ENCODE measurements at regions not wholly inside any gene's neighbourhood (a gene's known extent, or its start where the extent isn't known, plus 50 kb on each side); places are given as distances from the start of the nearest gene placed in this dataset.

GRCh38 chr5:54663866-54664265, 146.3 kb downstream of the SNX18 start:
- H3K9me3 ChIP-seq (ENCODE audit: control insufficient read depth in 5 of 5, low read length in 5 of 5): peaks cover 0 to 4% (median 0%) of the 10 kb centered on the region in 5 donors
- peak overlapping the region; percentile 39 for H3K27ac ChIP-seq (ENCODE audit: low read depth, low read length)
- no peak overlapping the region for H3K4me3 ChIP-seq (ENCODE audit: low read depth in 1 of 5, low read length in 5 of 5)

GRCh38 chr5:54661111-54661510, 143.6 kb downstream of the SNX18 start:
- Histone ChIP-seq H3K36me3 (ENCODE audit: control insufficient read depth in 5 of 5, insufficient read depth in 5 of 5, low read length in 5 of 5) (no peaks in the 10 kb centered on the region), H3K9me3 (ENCODE audit: control insufficient read depth in 5 of 5, low read length in 5 of 5) (no peaks in the 10 kb centered on the region), H3K9ac (ENCODE audit: low read length in 5 of 5) (no peak overlapping the region), H3K4me1 (ENCODE audit: control insufficient read depth in 5 of 5, insufficient read depth in 5 of 5, low read length in 5 of 5) (peaks cover 2 to 20% (median 17%) of the 10 kb centered on the region in 5 donors), H3K27ac (ENCODE audit: low read depth, low read length) (no peak overlapping the region), H3K27me3 (ENCODE audit: control insufficient read depth in 5 of 5, insufficient read depth in 4 of 5, low read length in 5 of 5) (no peaks in the 10 kb centered on the region), H3K4me3 (ENCODE audit: low read depth in 1 of 5, low read length in 5 of 5) (no peak overlapping the region)

More at GRCh38 chr5:54663866-54664265, 146.3 kb downstream of the SNX18 start:
- Histone ChIP-seq H3K27me3 (ENCODE audit: control insufficient read depth in 5 of 5, insufficient read depth in 4 of 5, low read length in 5 of 5) (no peaks in the 10 kb centered on the region), H3K9ac (ENCODE audit: low read length in 5 of 5) (peak overlapping the region in 1 of 5 donors; percentile 4), H3K36me3 (ENCODE audit: control insufficient read depth in 5 of 5, insufficient read depth in 5 of 5, low read length in 5 of 5) (no peaks in the 10 kb centered on the region), H3K4me1 (ENCODE audit: control insufficient read depth in 5 of 5, insufficient read depth in 5 of 5, low read length in 5 of 5) (peaks cover 0 to 15% (median 11%) of the 10 kb centered on the region in 5 donors)

- Histone ChIP-seq H3K36me3 (ENCODE audit: control insufficient read depth in 5 of 5, insufficient read depth in 5 of 5, low read length in 5 of 5) (no peaks in the 10 kb centered on the region), H3K4me1 (ENCODE audit: control insufficient read depth in 5 of 5, insufficient read depth in 5 of 5, low read length in 5 of 5) (peaks cover 2 to 18% (median 17%) of the 10 kb centered on the region in 5 donors), H3K4me3 (ENCODE audit: low read depth in 1 of 5, low read length in 5 of 5) (no peak overlapping the region), H3K9ac (ENCODE audit: low read length in 5 of 5) (no peak overlapping the region), H3K27me3 (ENCODE audit: control insufficient read depth in 5 of 5, insufficient read depth in 4 of 5, low read length in 5 of 5) (no peaks in the 10 kb centered on the region), H3K27ac (ENCODE audit: low read depth, low read length) (no peak overlapping the region), H3K9me3 (ENCODE audit: control insufficient read depth in 5 of 5, low read length in 5 of 5) (no peaks in the 10 kb centered on the region)
Measured at GRCh38 chr5:54659700-54660131, 142.2 kb downstream of the SNX18 start.

GRCh38 chr5:54658010-54658409, 140.5 kb downstream of the SNX18 start:
- H3K36me3 ChIP-seq (ENCODE audit: control insufficient read depth in 5 of 5, insufficient read depth in 5 of 5, low read length in 5 of 5): no peaks in the 10 kb centered on the region
- no peaks in the 10 kb centered on the region for H3K9me3 ChIP-seq (ENCODE audit: control insufficient read depth in 5 of 5, low read length in 5 of 5)
- H3K4me1 ChIP-seq (ENCODE audit: control insufficient read depth in 5 of 5, insufficient read depth in 5 of 5, low read length in 5 of 5): peaks cover 2 to 6% (median 5%) of the 10 kb centered on the region in 5 donors
- no peak overlapping the region for H3K27ac ChIP-seq (ENCODE audit: low read depth, low read length)
- H3K9ac ChIP-seq (ENCODE audit: low read length in 5 of 5): no peak overlapping the region
- no peak overlapping the region for H3K4me3 ChIP-seq (ENCODE audit: low read depth in 1 of 5, low read length in 5 of 5)
- H3K27me3 ChIP-seq (ENCODE audit: control insufficient read depth in 5 of 5, insufficient read depth in 4 of 5, low read length in 5 of 5): no peaks in the 10 kb centered on the region

GRCh38 chr5:54656261-54656728, 138.7 kb downstream of the SNX18 start:
- Histone ChIP-seq H3K27ac (ENCODE audit: low read depth, low read length) (no peak overlapping the region), H3K4me1 (ENCODE audit: control insufficient read depth in 5 of 5, insufficient read depth in 5 of 5, low read length in 5 of 5) (peaks cover 2 to 13% (median 9%) of the 10 kb centered on the region in 5 donors), H3K36me3 (ENCODE audit: control insufficient read depth in 5 of 5, insufficient read depth in 5 of 5, low read length in 5 of 5) (no peaks in the 10 kb centered on the region), H3K4me3 (ENCODE audit: low read depth in 1 of 5, low read length in 5 of 5) (no peak overlapping the region), H3K27me3 (ENCODE audit: control insufficient read depth in 5 of 5, insufficient read depth in 4 of 5, low read length in 5 of 5) (no peaks in the 10 kb centered on the region), H3K9ac (ENCODE audit: low read length in 5 of 5) (no peak overlapping the region), H3K9me3 (ENCODE audit: control insufficient read depth in 5 of 5, low read length in 5 of 5) (no peaks in the 10 kb centered on the region)

GRCh38 chr5:54655761-54656160, 138.2 kb downstream of the SNX18 start:
- peaks cover 2 to 15% (median 11%) of the 10 kb centered on the region in 5 donors for H3K4me1 ChIP-seq (ENCODE audit: control insufficient read depth in 5 of 5, insufficient read depth in 5 of 5, low read length in 5 of 5)

GRCh38 chr5:54655266-54655665, 137.7 kb downstream of the SNX18 start:
- Histone ChIP-seq H3K27me3 (ENCODE audit: control insufficient read depth in 5 of 5, insufficient read depth in 4 of 5, low read length in 5 of 5) (no peaks in the 10 kb centered on the region), H3K4me1 (ENCODE audit: control insufficient read depth in 5 of 5, insufficient read depth in 5 of 5, low read length in 5 of 5) (peaks cover 2 to 15% (median 11%) of the 10 kb centered on the region in 5 donors), H3K27ac (ENCODE audit: low read depth, low read length) (no peak overlapping the region), H3K9me3 (ENCODE audit: control insufficient read depth in 5 of 5, low read length in 5 of 5) (no peaks in the 10 kb centered on the region), H3K36me3 (ENCODE audit: control insufficient read depth in 5 of 5, insufficient read depth in 5 of 5, low read length in 5 of 5) (no peaks in the 10 kb centered on the region), H3K9ac (ENCODE audit: low read length in 5 of 5) (no peak overlapping the region), H3K4me3 (ENCODE audit: low read depth in 1 of 5, low read length in 5 of 5) (no peak overlapping the region)

More at GRCh38 chr5:54655761-54656160, 138.2 kb downstream of the SNX18 start:
- H3K9me3 ChIP-seq (ENCODE audit: control insufficient read depth in 5 of 5, low read length in 5 of 5): no peaks in the 10 kb centered on the region
- no peak overlapping the region for H3K4me3 ChIP-seq (ENCODE audit: low read depth in 1 of 5, low read length in 5 of 5)
- H3K36me3 ChIP-seq (ENCODE audit: control insufficient read depth in 5 of 5, insufficient read depth in 5 of 5, low read length in 5 of 5): no peaks in the 10 kb centered on the region
- no peak overlapping the region for H3K9ac ChIP-seq (ENCODE audit: low read length in 5 of 5)
- no peak overlapping the region for H3K27ac ChIP-seq (ENCODE audit: low read depth, low read length)
- H3K27me3 ChIP-seq (ENCODE audit: control insufficient read depth in 5 of 5, insufficient read depth in 4 of 5, low read length in 5 of 5): no peaks in the 10 kb centered on the region

- Histone ChIP-seq H3K27ac (ENCODE audit: low read depth, low read length) (no peak overlapping the region), H3K9me3 (ENCODE audit: control insufficient read depth in 5 of 5, low read length in 5 of 5) (no peaks in the 10 kb centered on the region), H3K4me1 (ENCODE audit: control insufficient read depth in 5 of 5, insufficient read depth in 5 of 5, low read length in 5 of 5) (peaks cover 2 to 15% (median 11%) of the 10 kb centered on the region in 5 donors), H3K9ac (ENCODE audit: low read length in 5 of 5) (no peak overlapping the region), H3K36me3 (ENCODE audit: control insufficient read depth in 5 of 5, insufficient read depth in 5 of 5, low read length in 5 of 5) (no peaks in the 10 kb centered on the region), H3K27me3 (ENCODE audit: control insufficient read depth in 5 of 5, insufficient read depth in 4 of 5, low read length in 5 of 5) (no peaks in the 10 kb centered on the region), H3K4me3 (ENCODE audit: low read depth in 1 of 5, low read length in 5 of 5) (no peak overlapping the region)
Measured at GRCh38 chr5:54653956-54654614, 136.5 kb downstream of the SNX18 start.

- Histone ChIP-seq H3K9ac (ENCODE audit: low read length in 5 of 5) (no peak overlapping the region), H3K9me3 (ENCODE audit: control insufficient read depth in 5 of 5, low read length in 5 of 5) (no peaks in the 10 kb centered on the region), H3K36me3 (ENCODE audit: control insufficient read depth in 5 of 5, insufficient read depth in 5 of 5, low read length in 5 of 5) (no peaks in the 10 kb centered on the region), H3K27me3 (ENCODE audit: control insufficient read depth in 5 of 5, insufficient read depth in 4 of 5, low read length in 5 of 5) (no peaks in the 10 kb centered on the region), H3K27ac (ENCODE audit: low read depth, low read length) (no peak overlapping the region), H3K4me1 (ENCODE audit: control insufficient read depth in 5 of 5, insufficient read depth in 5 of 5, low read length in 5 of 5) (peaks cover 2 to 24% (median 23%) of the 10 kb centered on the region in 5 donors), H3K4me3 (ENCODE audit: low read depth in 1 of 5, low read length in 5 of 5) (no peak overlapping the region)
Measured at GRCh38 chr5:54651482-54652076, 134.0 kb downstream of the SNX18 start.

- no peaks in the 10 kb centered on the region for H3K36me3 ChIP-seq (ENCODE audit: control insufficient read depth in 5 of 5, insufficient read depth in 5 of 5, low read length in 5 of 5)
- no peaks in the 10 kb centered on the region for H3K27me3 ChIP-seq (ENCODE audit: control insufficient read depth in 5 of 5, insufficient read depth in 4 of 5, low read length in 5 of 5)
- H3K27ac ChIP-seq (ENCODE audit: low read depth, low read length): no peak overlapping the region
- no peak overlapping the region for H3K4me3 ChIP-seq (ENCODE audit: low read depth in 1 of 5, low read length in 5 of 5)
- no peak overlapping the region for H3K9ac ChIP-seq (ENCODE audit: low read length in 5 of 5)
- H3K9me3 ChIP-seq (ENCODE audit: control insufficient read depth in 5 of 5, low read length in 5 of 5): no peaks in the 10 kb centered on the region
- H3K4me1 ChIP-seq (ENCODE audit: control insufficient read depth in 5 of 5, insufficient read depth in 5 of 5, low read length in 5 of 5): peaks cover 0 to 37% (median 35%) of the 10 kb centered on the region in 5 donors
Measured at GRCh38 chr5:54649041-54649504, 131.5 kb downstream of the SNX18 start.
